Muscle layer of colon (tissue), 2 donors: ENCODE measurements at regions not wholly inside any gene's neighbourhood (a gene's known extent, or its start where the extent isn't known, plus 50 kb on each side); places are given as distances from the start of the nearest gene placed in this dataset.
"Not testable (repeated sequence)": the region's sequence is repeated elsewhere in the genome, so short reads cannot be mapped to it uniquely, and the experiment has no call there.

Experiments
- H3K27ac ChIP-seq: one replicate; pipeline ENCODE4 v1.7.0; 2013; ENCODE audit warnings: low read depth, mild to moderate bottlenecking, low read length, moderate library complexity
- H3K27me3 ChIP-seq, 2 donors: one replicate each; pipeline ENCODE4 v1.7.0; 2013; ENCODE audit warnings: low read length in 2 of 2, mild to moderate bottlenecking in 2 of 2; ENCODE audit not compliant: insufficient read depth in 2 of 2, control insufficient read depth in 1 of 2
- H3K36me3 ChIP-seq: one replicate; pipeline ENCODE4 v1.7.0; 2013; ENCODE audit warnings: mild to moderate bottlenecking, low read length; ENCODE audit not compliant: insufficient read depth
- H3K4me1 ChIP-seq: one replicate; pipeline ENCODE4 v1.7.0; 2013; ENCODE audit warnings: mild to moderate bottlenecking, low read length; ENCODE audit not compliant: insufficient read depth
- H3K4me3 ChIP-seq, 2 donors: one replicate each; pipeline ENCODE4 v1.7.0; 2013; ENCODE audit warnings: low read length in 2 of 2, low read depth in 1 of 2, mild to moderate bottlenecking in 1 of 2, moderate library complexity in 1 of 2
- H3K9ac ChIP-seq: one replicate; pipeline ENCODE4 v1.7.0; 2013; ENCODE audit warnings: low read length
- H3K9me3 ChIP-seq: one replicate; pipeline ENCODE4 v1.7.0; 2013; ENCODE audit warnings: mild to moderate bottlenecking, low read length
- donor health status: abdominal sarcoma.
- donor health status: Adenocarcinoma of cecum.

- H3K4me1 ChIP-seq = peaks cover 24% of the 10 kb centered on the region
- H3K36me3 ChIP-seq = no peaks in the 10 kb centered on the region
- H3K27ac ChIP-seq = no peak overlapping the region
- H3K9me3 ChIP-seq = no peaks in the 10 kb centered on the region
- no peaks in the 10 kb centered on the region for H3K27me3 ChIP-seq
- no peak overlapping the region for H3K4me3 ChIP-seq
- no peak overlapping the region for H3K9ac ChIP-seq
Measured at GRCh38 chr11:11208994-11209393, 144.1 kb downstream of the CSNK2A3 start.

GRCh38 chr11:11207428-11207827, 145.6 kb downstream of the CSNK2A3 start:
- Histone ChIP-seq H3K4me1 (peaks cover 13% of the 10 kb centered on the region), H3K9ac (no peak overlapping the region), H3K9me3 (no peaks in the 10 kb centered on the region), H3K4me3 (no peak overlapping the region), H3K27ac (no peak overlapping the region), H3K36me3 (no peaks in the 10 kb centered on the region), H3K27me3 (no peaks in the 10 kb centered on the region)

- Histone ChIP-seq H3K4me3 (no peak overlapping the region), H3K9ac (no peak overlapping the region)
Measured at GRCh38 chr11:11206484-11206883, 146.6 kb downstream of the CSNK2A3 start.

GRCh38 chr11:11202885-11203284, 150.2 kb downstream of the CSNK2A3 start:
- Histone ChIP-seq H3K27ac (no peak overlapping the region), H3K36me3 (no peaks in the 10 kb centered on the region), H3K4me3 (no peak overlapping the region), H3K27me3 (no peaks in the 10 kb centered on the region), H3K4me1 (no peaks in the 10 kb centered on the region), H3K9ac (no peak overlapping the region), H3K9me3 (no peaks in the 10 kb centered on the region)

More at GRCh38 chr11:11206484-11206883, 146.6 kb downstream of the CSNK2A3 start:
- H3K9me3 ChIP-seq = no peaks in the 10 kb centered on the region
- H3K27me3 ChIP-seq = no peaks in the 10 kb centered on the region
- no peak overlapping the region for H3K27ac ChIP-seq
- H3K4me1 ChIP-seq = peaks cover 4% of the 10 kb centered on the region
- no peaks in the 10 kb centered on the region for H3K36me3 ChIP-seq

- H3K36me3 ChIP-seq, H3K27me3 ChIP-seq, H3K27ac ChIP-seq, H3K9ac ChIP-seq, H3K4me3 ChIP-seq, H3K9me3 ChIP-seq, H3K4me1 ChIP-seq: not testable (repeated sequence)
Measured at GRCh38 chr11:11201302-11201701, 151.7 kb downstream of the CSNK2A3 start.

GRCh38 chr11:11192541-11192940, 160.5 kb downstream of the CSNK2A3 start:
- Histone ChIP-seq H3K9me3 (no peaks in the 10 kb centered on the region), H3K4me3 (no peak overlapping the region), H3K4me1 (no peaks in the 10 kb centered on the region), H3K36me3 (no peaks in the 10 kb centered on the region), H3K27me3 (no peaks in the 10 kb centered on the region), H3K9ac (no peak overlapping the region), H3K27ac (no peak overlapping the region)

- H3K4me1 ChIP-seq = no peaks in the 10 kb centered on the region
Measured at GRCh38 chr11:11189506-11189905, 163.5 kb downstream of the CSNK2A3 start.

GRCh38 chr11:11186249-11186648, 166.8 kb downstream of the CSNK2A3 start:
- Histone ChIP-seq H3K36me3 (no peaks in the 10 kb centered on the region), H3K9ac (no peak overlapping the region), H3K4me3 (no peak overlapping the region)

More at GRCh38 chr11:11189506-11189905, 163.5 kb downstream of the CSNK2A3 start:
- no peaks in the 10 kb centered on the region for H3K27me3 ChIP-seq
- H3K4me3 ChIP-seq = no peak overlapping the region
- peak overlapping the region; percentile 8 for H3K27ac ChIP-seq
- H3K9me3 ChIP-seq = no peaks in the 10 kb centered on the region
- H3K9ac ChIP-seq = no peak overlapping the region
- H3K36me3 ChIP-seq = no peaks in the 10 kb centered on the region

GRCh38 chr11:11182261-11182660, 170.8 kb downstream of the CSNK2A3 start:
- no peaks in the 10 kb centered on the region for H3K36me3 ChIP-seq
- H3K27ac ChIP-seq = no peak overlapping the region
- no peak overlapping the region for H3K4me3 ChIP-seq
- no peak overlapping the region for H3K9ac ChIP-seq
- H3K4me1 ChIP-seq = peaks cover 25% of the 10 kb centered on the region
- no peaks in the 10 kb centered on the region for H3K9me3 ChIP-seq
- H3K27me3 ChIP-seq = no peaks in the 10 kb centered on the region

More at GRCh38 chr11:11186249-11186648, 166.8 kb downstream of the CSNK2A3 start:
- Histone ChIP-seq H3K27me3 (no peaks in the 10 kb centered on the region), H3K9me3 (no peaks in the 10 kb centered on the region), H3K27ac (no peak overlapping the region), H3K4me1 (no peaks in the 10 kb centered on the region)

- H3K9me3 ChIP-seq = no peaks in the 10 kb centered on the region
- H3K36me3 ChIP-seq = no peaks in the 10 kb centered on the region
- no peak overlapping the region for H3K9ac ChIP-seq
- H3K27ac ChIP-seq = peak overlapping the region; percentile 5
- H3K4me1 ChIP-seq = peaks cover 27% of the 10 kb centered on the region
- no peaks in the 10 kb centered on the region for H3K27me3 ChIP-seq
- H3K4me3 ChIP-seq = no peak overlapping the region
Measured at GRCh38 chr11:11178671-11179638, 174.1 kb downstream of the CSNK2A3 start.

- Histone ChIP-seq H3K4me3 (no peak overlapping the region), H3K27ac (no peak overlapping the region), H3K9ac (no peak overlapping the region), H3K27me3 (no peaks in the 10 kb centered on the region), H3K36me3 (no peaks in the 10 kb centered on the region), H3K4me1 (peaks cover 27% of the 10 kb centered on the region), H3K9me3 (no peaks in the 10 kb centered on the region)
Measured at GRCh38 chr11:11177156-11177808, 175.8 kb downstream of the CSNK2A3 start.
